ENCODE measurements at regions not wholly inside any gene's neighbourhood (a gene's known extent, or its start where the extent isn't known, plus 50 kb on each side); places are given as distances from the start of the nearest gene placed in this dataset.
A peak's percentile ranks its signal among the peaks of the same experiment; 100 is the strongest.

- no peak for DNase-seq
Measured at GRCh38 chr15:73001840-73002239, 50.4 kb upstream of the NEO1 start.

GRCh38 chr15:73000293-73000692, 52.0 kb upstream of the NEO1 start:
- DNase-seq, result no peak

- no peak for DNase-seq
Measured at GRCh38 chr15:72999586-72999985, 52.7 kb upstream of the NEO1 start.

- DNase-seq, result no peak
Measured at GRCh38 chr15:72998681-72999466, 53.4 kb upstream of the NEO1 start.

GRCh38 chr15:72998226-72998625, 54.0 kb upstream of the NEO1 start:
- no peak for DNase-seq

GRCh38 chr15:72995849-72996248, 56.4 kb upstream of the NEO1 start:
- DNase-seq, result no peak

GRCh38 chr15:72994534-72995177, 57.6 kb upstream of the NEO1 start:
- DNase-seq, result peak; percentile 9

GRCh38 chr15:72992841-72993252, 59.4 kb upstream of the NEO1 start:
- no peak for DNase-seq

GRCh38 chr15:72991026-72991425, 61.2 kb upstream of the NEO1 start:
- DNase-seq, result no peak

- no peak for DNase-seq
Measured at GRCh38 chr15:72983801-72984545, 68.3 kb upstream of the NEO1 start.

- DNase-seq, result no peak
Measured at GRCh38 chr15:72982714-72983113, 69.5 kb upstream of the NEO1 start.

GRCh38 chr15:72980661-72981060, 71.6 kb upstream of the NEO1 start:
- no peak for DNase-seq

GRCh38 chr15:72979791-72980190, 72.5 kb upstream of the NEO1 start:
- DNase-seq, result no peak

- DNase-seq, result no peak
Measured at GRCh38 chr15:72979308-72979707, 73.0 kb upstream of the NEO1 start.

GRCh38 chr15:72978223-72978622, 74.0 kb upstream of the NEO1 start:
- DNase-seq, result no peak

GRCh38 chr15:72972362-72972761, 79.9 kb upstream of the NEO1 start:
- DNase-seq, result no peak

GRCh38 chr15:72971766-72972165, 80.5 kb upstream of the NEO1 start:
- no peak for DNase-seq

- no peak for DNase-seq
Measured at GRCh38 chr15:72970933-72971760, 81.1 kb upstream of the NEO1 start.

- DNase-seq, result no peak
Measured at GRCh38 chr15:72968531-72968922, 83.7 kb upstream of the NEO1 start.

- no peak for DNase-seq
Measured at GRCh38 chr15:72967811-72968530, 84.3 kb upstream of the NEO1 start.

- DNase-seq, result no peak
Measured at GRCh38 chr15:72967397-72967796, 84.9 kb upstream of the NEO1 start.

GRCh38 chr15:72966641-72967040, 85.6 kb upstream of the NEO1 start:
- no peak for DNase-seq

Data from NCI-H1694 (cell line).